ENCODE measurements at regions not wholly inside any gene's neighbourhood (a gene's known extent, or its start where the extent isn't known, plus 50 kb on each side); places are given as distances from the start of the nearest gene placed in this dataset.
"Not testable (repeated sequence)": the region's sequence is repeated elsewhere in the genome, so short reads cannot be mapped to it uniquely, and the experiment has no call there.

- H3K9me3 ChIP-seq; H3K36me3 ChIP-seq; intact Hi-C loops (cut with DNase I; ENCODE audit: low total_unique reads); H3K27me3 ChIP-seq; H3K27ac ChIP-seq; DNase-seq (ENCODE audit: low spot score in 2 of 2); H3K4me3 ChIP-seq; H3K4me1 ChIP-seq: not testable (repeated sequence)
Observed at GRCh38 chr2:89756616-89757015, 1065.1 kb downstream of the RPIA start.

- H3K27ac ChIP-seq; intact Hi-C loops (cut with DNase I; ENCODE audit: low total_unique reads); H3K4me3 ChIP-seq; H3K4me1 ChIP-seq; H3K27me3 ChIP-seq; H3K36me3 ChIP-seq: not testable (repeated sequence)
- H3K9me3 ChIP-seq: peaks cover 9 to 20% of the 10 kb centered on the region in 2 donors
- peak in 1 of 2 donors; percentile 34 for DNase-seq (ENCODE audit: low spot score in 2 of 2)
Observed at GRCh38 chr2:89758332-89759026, 1067.0 kb downstream of the RPIA start.

- H3K27ac ChIP-seq; H3K36me3 ChIP-seq; intact Hi-C loops (cut with DNase I; ENCODE audit: low total_unique reads); DNase-seq (ENCODE audit: low spot score in 2 of 2); H3K4me1 ChIP-seq; H3K4me3 ChIP-seq: not testable (repeated sequence)
- peaks cover 4 to 22% of the 10 kb centered on the region in 2 donors for H3K27me3 ChIP-seq
- H3K9me3 ChIP-seq: peaks cover 31 to 32% of the 10 kb centered on the region in 2 donors
Observed at GRCh38 chr2:89760762-89761161, 1069.3 kb downstream of the RPIA start.

- H3K27ac ChIP-seq; H3K4me3 ChIP-seq; DNase-seq (ENCODE audit: low spot score in 2 of 2); H3K4me1 ChIP-seq; intact Hi-C loops (cut with DNase I; ENCODE audit: low total_unique reads); H3K36me3 ChIP-seq: not testable (repeated sequence)
- peaks cover 4 to 22% of the 10 kb centered on the region in 2 donors for H3K27me3 ChIP-seq
- H3K9me3 ChIP-seq: peaks cover 30 to 31% of the 10 kb centered on the region in 2 donors
Observed at GRCh38 chr2:89761171-89761570, 1069.7 kb downstream of the RPIA start.

GRCh38 chr2:89761863-89762262 is 1070.4 kb downstream of the RPIA start:
- H3K4me3 ChIP-seq; H3K36me3 ChIP-seq; intact Hi-C loops (cut with DNase I; ENCODE audit: low total_unique reads); H3K27ac ChIP-seq; H3K4me1 ChIP-seq; DNase-seq (ENCODE audit: low spot score in 2 of 2): not testable (repeated sequence)
- Histone ChIP-seq H3K27me3 (peaks cover 4 to 28% of the 10 kb centered on the region in 2 donors), H3K9me3 (peaks cover 25 to 35% of the 10 kb centered on the region in 2 donors)

- H3K27ac ChIP-seq; H3K4me3 ChIP-seq; intact Hi-C loops (cut with DNase I; ENCODE audit: low total_unique reads); H3K4me1 ChIP-seq; H3K36me3 ChIP-seq: not testable (repeated sequence)
- H3K27me3 ChIP-seq: peaks cover 6 to 36% of the 10 kb centered on the region in 2 donors
- H3K9me3 ChIP-seq: peaks cover 25 to 43% of the 10 kb centered on the region in 2 donors
- peak in 1 of 2 donors; percentile 34 for DNase-seq (ENCODE audit: low spot score in 2 of 2)
Observed at GRCh38 chr2:89762461-89763253, 1071.2 kb downstream of the RPIA start.

GRCh38 chr2:89763254-89763580 is 1071.7 kb downstream of the RPIA start:
- intact Hi-C loops (cut with DNase I; ENCODE audit: low total_unique reads): no loop called here
- no peak for DNase-seq (ENCODE audit: low spot score in 2 of 2)

More at GRCh38 chr2:89763254-89763580, 1071.7 kb downstream of the RPIA start:
- Histone ChIP-seq H3K36me3 (no peaks in the 10 kb centered on the region), H3K9me3 (peaks cover 25 to 47% of the 10 kb centered on the region in 2 donors), H3K4me1 (no peaks in the 10 kb centered on the region), H3K27me3 (peaks cover 8 to 41% of the 10 kb centered on the region in 2 donors), H3K27ac (no peak overlapping the region), H3K4me3 (no peak overlapping the region)
- TF ChIP-seq POLR2AphosphoS5 (IDR thresholded peaks at IDR 0.05) (no peak), POLR2A (IDR thresholded peaks at IDR 0.05) (no peak), CTCF (IDR thresholded peaks at IDR 0.05) (no peak)
